ENCODE measurements at regions not wholly inside any gene's neighbourhood (a gene's known extent, or its start where the extent isn't known, plus 50 kb on each side); places are given as distances from the start of the nearest gene placed in this dataset.

- in situ Hi-C loops (cut with HindIII; ENCODE audit: low pct_unique_long_range_greater_than_20kb, low sequenced_read_pairs) = no loop called here
Measured at GRCh38 chr2:117068371-117068770, 746.1 kb upstream of the DDX18 start.

GRCh38 chr2:117071556-117072102 lies 742.9 kb upstream of the DDX18 start:
- DNase-seq (ENCODE audit: low read depth in 1 of 2, low spot score in 1 of 2) = no peak
- TF ChIP-seq JUND (IDR thresholded peaks at IDR 0.05; ENCODE audit: low read depth) = no peak
- in situ Hi-C loops (cut with HindIII; ENCODE audit: low pct_unique_long_range_greater_than_20kb, low sequenced_read_pairs) = no loop called here

More at GRCh38 chr2:117068371-117068770, 746.1 kb upstream of the DDX18 start:
- no peak for TF ChIP-seq JUND (IDR thresholded peaks at IDR 0.05; ENCODE audit: low read depth)
- no peak for DNase-seq (ENCODE audit: low read depth in 1 of 2, low spot score in 1 of 2)

GRCh38 chr2:117074756-117075155 lies 739.7 kb upstream of the DDX18 start:
- in situ Hi-C loops (cut with HindIII; ENCODE audit: low pct_unique_long_range_greater_than_20kb, low sequenced_read_pairs) = no loop called here
- TF ChIP-seq JUND (IDR thresholded peaks at IDR 0.05; ENCODE audit: low read depth) = no peak
- DNase-seq (ENCODE audit: low read depth in 1 of 2, low spot score in 1 of 2) = no peak

GRCh38 chr2:117085256-117085655 lies 729.2 kb upstream of the DDX18 start:
- no peak for DNase-seq (ENCODE audit: low read depth in 1 of 2, low spot score in 1 of 2)
- no peak for TF ChIP-seq JUND (IDR thresholded peaks at IDR 0.05; ENCODE audit: low read depth)
- in situ Hi-C loops (cut with HindIII; ENCODE audit: low pct_unique_long_range_greater_than_20kb, low sequenced_read_pairs) = no loop called here

- no peak for TF ChIP-seq JUND (IDR thresholded peaks at IDR 0.05; ENCODE audit: low read depth)
- in situ Hi-C loops (cut with HindIII; ENCODE audit: low pct_unique_long_range_greater_than_20kb, low sequenced_read_pairs) = no loop called here
- DNase-seq (ENCODE audit: low read depth in 1 of 2, low spot score in 1 of 2) = no peak
Measured at GRCh38 chr2:117085737-117086136, 728.8 kb upstream of the DDX18 start.

- no peak for TF ChIP-seq JUND (IDR thresholded peaks at IDR 0.05; ENCODE audit: low read depth)
- in situ Hi-C loops (cut with HindIII; ENCODE audit: low pct_unique_long_range_greater_than_20kb, low sequenced_read_pairs) = no loop called here
Measured at GRCh38 chr2:117086174-117086942, 728.1 kb upstream of the DDX18 start.

GRCh38 chr2:117086943-117087250 lies 727.6 kb upstream of the DDX18 start:
- DNase-seq (ENCODE audit: low read depth in 1 of 2, low spot score in 1 of 2) = no peak
- no peak for TF ChIP-seq JUND (IDR thresholded peaks at IDR 0.05; ENCODE audit: low read depth)
- in situ Hi-C loops (cut with HindIII; ENCODE audit: low pct_unique_long_range_greater_than_20kb, low sequenced_read_pairs) = no loop called here

More at GRCh38 chr2:117086174-117086942, 728.1 kb upstream of the DDX18 start:
- DNase-seq (ENCODE audit: low read depth in 1 of 2, low spot score in 1 of 2) = no peak

GRCh38 chr2:117087535-117088291 lies 726.8 kb upstream of the DDX18 start:
- no peak for DNase-seq (ENCODE audit: low read depth in 1 of 2, low spot score in 1 of 2)
- TF ChIP-seq JUND (IDR thresholded peaks at IDR 0.05; ENCODE audit: low read depth) = no peak
- in situ Hi-C loops (cut with HindIII; ENCODE audit: low pct_unique_long_range_greater_than_20kb, low sequenced_read_pairs) = no loop called here

GRCh38 chr2:117091041-117091837 lies 723.3 kb upstream of the DDX18 start:
- TF ChIP-seq JUND (IDR thresholded peaks at IDR 0.05; ENCODE audit: low read depth) = no peak
- in situ Hi-C loops (cut with HindIII; ENCODE audit: low pct_unique_long_range_greater_than_20kb, low sequenced_read_pairs) = no loop called here
- no peak for DNase-seq (ENCODE audit: low read depth in 1 of 2, low spot score in 1 of 2)

GRCh38 chr2:117101613-117102012 lies 712.9 kb upstream of the DDX18 start:
- DNase-seq (ENCODE audit: low read depth in 1 of 2, low spot score in 1 of 2) = no peak
- in situ Hi-C loops (cut with HindIII; ENCODE audit: low pct_unique_long_range_greater_than_20kb, low sequenced_read_pairs) = no loop called here
- no peak for TF ChIP-seq JUND (IDR thresholded peaks at IDR 0.05; ENCODE audit: low read depth)

GRCh38 chr2:117108741-117109267 lies 705.7 kb upstream of the DDX18 start:
- TF ChIP-seq JUND (IDR thresholded peaks at IDR 0.05; ENCODE audit: low read depth) = no peak
- no peak for DNase-seq (ENCODE audit: low read depth in 1 of 2, low spot score in 1 of 2)
- in situ Hi-C loops (cut with HindIII; ENCODE audit: low pct_unique_long_range_greater_than_20kb, low sequenced_read_pairs) = no loop called here

GRCh38 chr2:117118994-117119393 lies 695.5 kb upstream of the DDX18 start:
- no peak for TF ChIP-seq JUND (IDR thresholded peaks at IDR 0.05; ENCODE audit: low read depth)
- no peak for DNase-seq (ENCODE audit: low read depth in 1 of 2, low spot score in 1 of 2)
- in situ Hi-C loops (cut with HindIII; ENCODE audit: low pct_unique_long_range_greater_than_20kb, low sequenced_read_pairs) = no loop called here

All from T47D (cell line).